Hepatocyte (in vitro differentiated cells): ENCODE measurements at regions not wholly inside any gene's neighbourhood (a gene's known extent, or its start where the extent isn't known, plus 50 kb on each side); places are given as distances from the start of the nearest gene placed in this dataset.

ENCODE experiments used
- DNase-seq: peaks from one replicate; pipeline ENCODE4 v3.0.0-alpha.2; 2016; ENCODE audit warnings: low spot score
- H2AFZ ChIP-seq: fragments of 200-600 bp; sonication (generic); 2 replicates; pipeline ENCODE4 v1.6.0; 2016; ENCODE audit warnings: antibody characterized with exemption, mild to moderate bottlenecking
- H3K27ac ChIP-seq: fragments of 200-600 bp; sonication (generic); 2 replicates; pipeline ENCODE4 v1.5.1; 2016; ENCODE audit warnings: mild to moderate bottlenecking
- H3K27me3 ChIP-seq: fragments of 200-600 bp; sonication (generic); 2 replicates; pipeline ENCODE4 v1.6.1; 2016
- H3K36me3 ChIP-seq: fragments of 200-600 bp; sonication (generic); replicated peaks from 2 replicates; pipeline ENCODE4 v1.5.1; 2016; ENCODE audit warnings: low read depth; ENCODE audit not compliant: insufficient read depth
- H3K4me1 ChIP-seq: fragments of 200-600 bp; sonication (generic); 2 replicates; pipeline ENCODE4 v1.5.1; 2016; ENCODE audit warnings: mild to moderate bottlenecking, moderate library complexity; ENCODE audit not compliant: insufficient read depth
- H3K4me2 ChIP-seq: fragments of 200-600 bp; sonication (generic); 2 replicates; pipeline ENCODE4 v1.6.0; 2016
- H3K4me3 ChIP-seq: fragments of 200-600 bp; sonication (generic); 2 replicates; pipeline ENCODE4 v1.5.1; 2016; ENCODE audit warnings: mild to moderate bottlenecking
- H3K79me2 ChIP-seq: fragments of 200-600 bp; sonication (generic); 2 replicates; pipeline ENCODE4 v1.6.0; 2017; ENCODE audit warnings: mild to moderate bottlenecking
- H3K9me2 ChIP-seq: fragments of 200-600 bp; sonication (generic); replicated peaks from 2 replicates; pipeline ENCODE4 v1.6.0; 2017; ENCODE audit warnings: mild to moderate bottlenecking; ENCODE audit not compliant: insufficient read depth
- H3K9me3 ChIP-seq: fragments of 200-600 bp; sonication (generic); 2 replicates; pipeline ENCODE4 v1.5.1; 2016; ENCODE audit warnings: low read depth, mild to moderate bottlenecking
- H4K20me1 ChIP-seq: fragments of 200-600 bp; sonication (generic); 2 replicates; pipeline ENCODE4 v1.6.0; 2016; ENCODE audit warnings: mild to moderate bottlenecking; ENCODE audit not compliant: insufficient read depth, poor library complexity, severe bottlenecking
- CTCF ChIP-seq: fragments of 200-600 bp; sonication (generic); IDR thresholded peaks from 2 replicates; pipeline ENCODE4 v1.5.1; 2016; ENCODE audit warnings: antibody characterized with exemption, mild to moderate bottlenecking; ENCODE audit not compliant: poor library complexity
- EZH2 ChIP-seq: fragments of 200-600 bp; sonication (generic); IDR thresholded peaks from 2 replicates; pipeline ENCODE4 v1.6.1; 2016; ENCODE audit warnings: antibody characterized with exemption, mild to moderate bottlenecking, borderline replicate concordance
- EZH2phosphoT487 ChIP-seq: fragments of 200-600 bp; sonication (generic); IDR thresholded peaks from one replicate; pipeline ENCODE4 v1.6.1; 2018; ENCODE audit warnings: antibody characterized with exemption, mild to moderate bottlenecking, low read depth, moderate library complexity; ENCODE audit not compliant: unreplicated experiment, severe bottlenecking
- WGBS: methylation state at CpG from one replicate; pipeline ENCODE4 v1.1.6; 2016; ENCODE audit warnings: low lambda C conversion rate; ENCODE audit errors: missing lambda C conversion rate; 5-methylcytosine and 5-hydroxymethylcytosine counted together

- Histone ChIP-seq H3K9me2 (no peaks in the 10 kb centered on the region), H4K20me1 (no peaks in the 10 kb centered on the region), H3K36me3 (no peaks in the 10 kb centered on the region), H3K4me3 (no peak overlapping the region), H3K9me3 (no peaks in the 10 kb centered on the region), H2AFZ (no peak overlapping the region), H3K4me1 (no peaks in the 10 kb centered on the region), H3K79me2 (no peaks in the 10 kb centered on the region), H3K27ac (no peak overlapping the region), H3K4me2 (no peak overlapping the region), H3K27me3 (no peaks in the 10 kb centered on the region)
- TF ChIP-seq CTCF (no peak), EZH2phosphoT487 (no peak), EZH2 (no peak)
- no peak for DNase-seq
- WGBS = 86% methylated on average over 3 of the region's 3 CpGs
These were observed 686.2 kb upstream of the SLC35B3 start for GRCh38 chr6:9121549-9121948.

GRCh38 chr6:9116026-9116425 lies 680.7 kb upstream of the SLC35B3 start:
- Histone ChIP-seq H3K36me3 (no peaks in the 10 kb centered on the region), H3K9me3 (no peaks in the 10 kb centered on the region), H2AFZ (no peak overlapping the region), H4K20me1 (no peaks in the 10 kb centered on the region), H3K27ac (peak overlapping the region; percentile 21), H3K79me2 (no peaks in the 10 kb centered on the region), H3K4me3 (no peak overlapping the region), H3K4me2 (peak overlapping the region; percentile 7), H3K9me2 (no peaks in the 10 kb centered on the region), H3K27me3 (no peaks in the 10 kb centered on the region), H3K4me1 (no peaks in the 10 kb centered on the region)
- no peak for DNase-seq
- WGBS = 45% methylated on average over 6 of the region's 6 CpGs
- TF ChIP-seq EZH2phosphoT487 = no peak
- no peak for TF ChIP-seq EZH2

- Histone ChIP-seq H3K4me1 (no peaks in the 10 kb centered on the region), H3K4me3 (no peak overlapping the region), H3K9me3 (no peaks in the 10 kb centered on the region), H3K27me3 (no peaks in the 10 kb centered on the region), H3K4me2 (no peak overlapping the region), H3K79me2 (no peaks in the 10 kb centered on the region), H4K20me1 (no peaks in the 10 kb centered on the region), H3K9me2 (no peaks in the 10 kb centered on the region), H3K27ac (no peak overlapping the region), H3K36me3 (no peaks in the 10 kb centered on the region), H2AFZ (no peak overlapping the region)
- TF ChIP-seq EZH2 (no peak), CTCF (no peak), EZH2phosphoT487 (no peak)
- no peak for DNase-seq
- WGBS = 71% methylated on average over 3 of the region's 3 CpGs
These were observed 677.2 kb upstream of the SLC35B3 start for GRCh38 chr6:9112544-9112943.

- no peak for TF ChIP-seq EZH2phosphoT487
- TF ChIP-seq EZH2 = no peak
- no peak for TF ChIP-seq CTCF
- no peak overlapping the region for H3K4me3 ChIP-seq
- H3K27ac ChIP-seq = no peak overlapping the region
- H3K9me3 ChIP-seq = no peaks in the 10 kb centered on the region
- H3K27me3 ChIP-seq = no peaks in the 10 kb centered on the region
- H3K4me2 ChIP-seq = no peak overlapping the region
- no peaks in the 10 kb centered on the region for H3K36me3 ChIP-seq
- no peaks in the 10 kb centered on the region for H4K20me1 ChIP-seq
- no peaks in the 10 kb centered on the region for H3K79me2 ChIP-seq
- H2AFZ ChIP-seq = no peak overlapping the region
- H3K9me2 ChIP-seq = no peaks in the 10 kb centered on the region
- WGBS = 87% methylated on average over 2 of the region's 2 CpGs
- no peaks in the 10 kb centered on the region for H3K4me1 ChIP-seq
- DNase-seq = no peak
These were observed 668.7 kb upstream of the SLC35B3 start for GRCh38 chr6:9103876-9104521.
